B cell (primary cell): ENCODE measurements at regions not wholly inside any gene's neighbourhood (a gene's known extent, or its start where the extent isn't known, plus 50 kb on each side); places are given as distances from the start of the nearest gene placed in this dataset.

Source experiments
- ATAC-seq: fragments of 200-7000 bp; cut with Tn5 transposase; one replicate; pipeline ENCODE4 v1.10.0; 2021; ENCODE audit warnings: low read depth, mild to moderate bottlenecking, moderate number of reproducible peaks, moderate library complexity
- CTCF ChIA-PET: fragments of 350-600 bp; sonication (Branson Sonifier 250); formaldehyde crosslinking; loops from one replicate; lab custom pipeline; 2021; ENCODE audit warnings: antibody characterized with exemption, inconsistent platforms; lab: Charles Lee
- POLR2A ChIA-PET: fragments of 350-600 bp; sonication (Branson Sonifier 250); formaldehyde crosslinking; loops from one replicate; lab custom pipeline; 2021; ENCODE audit warnings: antibody characterized with exemption; lab: Charles Lee
- DNase-seq: peaks from one replicate; pipeline ENCODE4 v3.0.0; 2013
- H2AFZ ChIP-seq: 2 replicates; pipeline ENCODE4 v1.6.1; 2012; ENCODE audit warnings: mild to moderate bottlenecking, low read depth, low read length; ENCODE audit not compliant: insufficient read depth, poor library complexity, severe bottlenecking
- H3K27ac ChIP-seq, 2 donors: 1 replicate in 1 of 2; 2 replicates in 1 of 2; pipeline ENCODE4 v1.5.1; 2012 to 2013; ENCODE audit warnings: low read length in 2 of 2, mild to moderate bottlenecking in 2 of 2, moderate library complexity in 1 of 2
- H3K27me3 ChIP-seq, 4 experiments: fragments of 200-600 bp in 1 of 4; sonication (generic) in 1 of 4; replicated peaks in 1 of 4; 1 replicate in 2 of 4; 2 replicates in 2 of 4; pipeline versions ENCODE4 v1.6.1 to v1.7.0; 2013 to 2016; ENCODE audit warnings: low read length in 3 of 4, mild to moderate bottlenecking in 2 of 4, mixed read lengths in 1 of 4, moderate library complexity in 1 of 4; ENCODE audit not compliant: insufficient read depth in 4 of 4, control insufficient read depth in 3 of 4; ENCODE audit errors: control extremely low read depth in 1 of 4
- H3K36me3 ChIP-seq, 2 experiments: replicated peaks in 1 of 2; 1 replicate in 1 of 2; 2 replicates in 1 of 2; pipeline versions ENCODE4 v1.6.1 to v1.7.1; 2013; ENCODE audit warnings: low read length in 1 of 2; ENCODE audit not compliant: insufficient read depth in 2 of 2, control insufficient read depth in 1 of 2; ENCODE audit errors: control extremely low read depth in 1 of 2, extremely low read depth in 1 of 2
- H3K4me1 ChIP-seq, 2 donors: fragments of 200-600 bp in 1 of 2; sonication (generic) in 1 of 2; 1 replicate in 1 of 2; 2 replicates in 1 of 2; pipeline versions ENCODE4 v1.5.1 to v1.6.1; 2013 to 2017; ENCODE audit warnings: low read length in 2 of 2; ENCODE audit not compliant: control insufficient read depth in 2 of 2, insufficient read depth in 2 of 2
- H3K4me2 ChIP-seq: replicated peaks from 2 replicates; pipeline ENCODE3; 2012; ENCODE audit warnings: mild to moderate bottlenecking, low read depth, low read length; ENCODE audit not compliant: poor library complexity, severe bottlenecking
- H3K4me3 ChIP-seq, 5 experiments: fragments of 200-600 bp in 1 of 5; sonication (generic) in 1 of 5; 1 replicate in 3 of 5; 2 replicates in 2 of 5; pipeline versions ENCODE4 v1.5.1 to v1.7.0; 2011 to 2016; ENCODE audit warnings: low read length in 4 of 5, mild to moderate bottlenecking in 4 of 5, low read depth in 2 of 5, control low read depth in 1 of 5, moderate library complexity in 1 of 5; ENCODE audit not compliant: insufficient read depth in 1 of 5; ENCODE audit errors: control extremely low read depth in 1 of 5, extremely low read depth in 1 of 5
- H3K79me2 ChIP-seq: fragments of 200-600 bp; sonication (generic); one replicate; pipeline ENCODE4 v1.6.0; 2016; ENCODE audit warnings: low read length; ENCODE audit not compliant: control insufficient read depth, insufficient read depth
- H3K9ac ChIP-seq: fragments of 200-600 bp; sonication (generic); 2 replicates; pipeline ENCODE4 v1.6.1; 2017; ENCODE audit warnings: mild to moderate bottlenecking, low read length, moderate library complexity
- H3K9me3 ChIP-seq, 3 donors: one replicate each; pipeline versions ENCODE4 v1.6.1 to v1.7.1; 2013; ENCODE audit warnings: low read length in 2 of 3; ENCODE audit not compliant: control insufficient read depth in 2 of 3, insufficient read depth in 1 of 3; ENCODE audit errors: control extremely low read depth in 1 of 3
- H4K20me1 ChIP-seq: 2 replicates; pipeline ENCODE4 v1.6.0; 2012; ENCODE audit warnings: mild to moderate bottlenecking, low read length; ENCODE audit not compliant: insufficient read depth, control insufficient read depth, poor library complexity, severe bottlenecking
- H3K27ac Mint-ChIP-seq: one replicate; pipeline ENCODE4 v1.8.0; 2021; ENCODE audit warnings: mixed read lengths
- H3K27me3 Mint-ChIP-seq: one replicate; pipeline ENCODE4 v1.8.0; 2021; ENCODE audit warnings: mixed read lengths
- H3K4me1 Mint-ChIP-seq: one replicate; pipeline ENCODE4 v1.8.0; 2021; ENCODE audit warnings: mixed read lengths
- H3K4me3 Mint-ChIP-seq: one replicate; pipeline ENCODE4 v1.8.0; 2021; ENCODE audit warnings: mixed read lengths
- H3K9me3 Mint-ChIP-seq: one replicate; pipeline ENCODE4 v1.8.0; 2022; ENCODE audit warnings: mixed read lengths; ENCODE audit not compliant: insufficient read depth
- EZH2 ChIP-seq: IDR thresholded peaks from 2 replicates; pipeline ENCODE4 v1.6.1; 2012; ENCODE audit warnings: borderline replicate concordance, low read depth, mild to moderate bottlenecking, moderate library complexity, low read length; ENCODE audit not compliant: insufficient read depth, poor library complexity, severe bottlenecking
- WGBS: methylation state at CpG from one replicate; pipeline ENCODE4 v1.1.5; 2013; ENCODE audit warnings: missing lambda C conversion rate; ENCODE audit not compliant: insufficient coverage; 5-methylcytosine and 5-hydroxymethylcytosine counted together
- intact Hi-C: fragments of 100-400 bp; cut with micrococcal nuclease; formaldehyde crosslinking; loops from one replicate; pipeline ENCODE4 v1.10.0; 2022
- TF ChIP-seq, protein P1 (sequence below): fragments of 200-600 bp; IDR thresholded peaks from one replicate; pipeline ENCODE4 v1.8.0; 2022; ENCODE audit warnings: antibody characterized with exemption, mild to moderate bottlenecking

DNA sequence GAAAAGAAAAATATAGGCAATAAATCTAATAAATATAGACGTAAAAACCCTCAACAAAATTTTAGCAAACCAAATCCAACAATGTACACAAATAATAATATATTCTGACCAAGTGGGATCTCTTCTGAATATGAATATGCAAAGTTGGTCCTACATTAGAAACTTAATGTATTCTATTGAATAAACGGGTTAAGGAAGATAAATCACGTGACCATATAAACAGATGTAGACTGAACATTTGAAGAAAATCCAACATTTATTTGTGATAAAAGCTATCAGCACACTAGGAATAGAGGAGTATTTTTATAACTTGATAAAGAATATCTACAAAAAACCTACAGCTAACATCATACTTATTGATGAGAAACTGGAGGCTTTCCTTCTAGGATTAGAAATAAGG is 502.8 kb upstream of the KIF2B start:
- no peaks in the 10 kb centered on the region for H3K4me1 ChIP-seq
- H3K9me3 ChIP-seq, result peaks cover 0 to 8% (median 2%) of the 10 kb centered on the region in 3 donors
- POLR2A ChIA-PET, result no interaction called here
- no CpG with 5 or more reads among the region's 3 CpGs for WGBS
- Mint-ChIP-seq H3K4me3 (no peak overlapping the region), H3K27ac (no peak overlapping the region), H3K4me1 (no peaks in the 10 kb centered on the region), H3K27me3 (no peaks in the 10 kb centered on the region), H3K9me3 (peaks cover 4% of the 10 kb centered on the region)
- H3K36me3 ChIP-seq, result no peaks in the 10 kb centered on the region
- TF ChIP-seq, protein P1, sequence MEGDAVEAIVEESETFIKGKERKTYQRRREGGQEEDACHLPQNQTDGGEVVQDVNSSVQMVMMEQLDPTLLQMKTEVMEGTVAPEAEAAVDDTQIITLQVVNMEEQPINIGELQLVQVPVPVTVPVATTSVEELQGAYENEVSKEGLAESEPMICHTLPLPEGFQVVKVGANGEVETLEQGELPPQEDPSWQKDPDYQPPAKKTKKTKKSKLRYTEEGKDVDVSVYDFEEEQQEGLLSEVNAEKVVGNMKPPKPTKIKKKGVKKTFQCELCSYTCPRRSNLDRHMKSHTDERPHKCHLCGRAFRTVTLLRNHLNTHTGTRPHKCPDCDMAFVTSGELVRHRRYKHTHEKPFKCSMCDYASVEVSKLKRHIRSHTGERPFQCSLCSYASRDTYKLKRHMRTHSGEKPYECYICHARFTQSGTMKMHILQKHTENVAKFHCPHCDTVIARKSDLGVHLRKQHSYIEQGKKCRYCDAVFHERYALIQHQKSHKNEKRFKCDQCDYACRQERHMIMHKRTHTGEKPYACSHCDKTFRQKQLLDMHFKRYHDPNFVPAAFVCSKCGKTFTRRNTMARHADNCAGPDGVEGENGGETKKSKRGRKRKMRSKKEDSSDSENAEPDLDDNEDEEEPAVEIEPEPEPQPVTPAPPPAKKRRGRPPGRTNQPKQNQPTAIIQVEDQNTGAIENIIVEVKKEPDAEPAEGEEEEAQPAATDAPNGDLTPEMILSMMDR, result no peak
- TF ChIP-seq EZH2, result no peak
- DNase-seq (no peak), ATAC-seq (no peak)
- H3K9ac ChIP-seq, result no peak overlapping the region
- H2AFZ ChIP-seq, result no peak overlapping the region
- CTCF ChIA-PET, result no interaction called here
- H4K20me1 ChIP-seq, result no peaks in the 10 kb centered on the region
- no peaks in the 10 kb centered on the region for H3K79me2 ChIP-seq
- H3K4me2 ChIP-seq, result no peak overlapping the region
- H3K27ac ChIP-seq, result no peak overlapping the region
- H3K4me3 ChIP-seq, result no peak overlapping the region
- intact Hi-C loops, result no loop called here
- no peaks in the 10 kb centered on the region for H3K27me3 ChIP-seq

DNA sequence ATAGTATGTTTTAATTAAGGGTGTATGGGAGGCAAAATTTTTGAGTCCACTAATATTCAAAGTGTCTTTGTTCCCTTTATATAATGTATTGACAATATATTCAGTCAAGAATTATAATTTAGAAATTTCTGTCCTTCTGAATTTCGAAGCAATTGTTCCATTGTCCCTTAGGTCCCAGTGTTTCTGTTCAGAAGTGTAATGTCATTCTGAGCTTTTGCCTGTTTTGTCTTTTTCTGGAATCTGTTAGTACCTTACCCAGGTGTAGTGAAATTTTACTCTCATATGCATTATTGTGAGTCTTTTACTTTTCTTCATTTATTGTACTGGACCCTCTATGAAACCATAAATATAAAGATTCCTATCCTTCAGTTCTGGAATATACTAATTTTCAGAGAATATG is 505.7 kb upstream of the KIF2B start:
- Histone ChIP-seq H3K9ac (no peak overlapping the region), H3K36me3 (no peaks in the 10 kb centered on the region), H3K4me3 (no peak overlapping the region), H3K4me1 (no peaks in the 10 kb centered on the region), H3K27ac (no peak overlapping the region), H3K4me2 (no peak overlapping the region), H2AFZ (no peak overlapping the region), H3K79me2 (no peaks in the 10 kb centered on the region), H3K27me3 (no peaks in the 10 kb centered on the region), H4K20me1 (no peaks in the 10 kb centered on the region), H3K9me3 (peaks cover 0 to 8% (median 2%) of the 10 kb centered on the region in 3 donors)
- DNase-seq (no peak), ATAC-seq (no peak)
- Mint-ChIP-seq H3K4me1 (no peaks in the 10 kb centered on the region), H3K27ac (no peak overlapping the region), H3K4me3 (no peak overlapping the region), H3K27me3 (no peaks in the 10 kb centered on the region), H3K9me3 (peaks cover 5% of the 10 kb centered on the region)
- intact Hi-C loops, result no loop called here
- POLR2A ChIA-PET, result no interaction called here
- no peak for TF ChIP-seq EZH2
- TF ChIP-seq, protein P1, result no peak
- no CpG with 5 or more reads among the region's 1 CpG for WGBS
- CTCF ChIA-PET, result no interaction called here
